ENCODE measurements at regions not wholly inside any gene's neighbourhood (a gene's known extent, or its start where the extent isn't known, plus 50 kb on each side); places are given as distances from the start of the nearest gene placed in this dataset.

GRCh38 chr6:91708534-91708933, 1121.7 kb upstream of the MAP3K7 start:
- CTCF ChIA-PET = no interaction called here

GRCh38 chr6:91705646-91706045, 1118.8 kb upstream of the MAP3K7 start:
- no peak for DNase-seq
- no peaks in the 10 kb centered on the region for H3K4me1 Mint-ChIP-seq (ENCODE audit: low read depth, unreplicated experiment)
- no peak overlapping the region for H3K27ac Mint-ChIP-seq (ENCODE audit: unreplicated experiment)
- no peaks in the 10 kb centered on the region for H3K36me3 Mint-ChIP-seq (ENCODE audit: insufficient read depth, unreplicated experiment)
- Histone ChIP-seq H3K9me3 (no peaks in the 10 kb centered on the region), H3K36me3 (ENCODE audit: control insufficient read depth, insufficient read depth, low read length) (no peaks in the 10 kb centered on the region), H3K4me3 (ENCODE audit: low read depth, low read length) (no peak overlapping the region), H3K4me1 (no peaks in the 10 kb centered on the region), H3K27me3 (replicated peaks; ENCODE audit: control insufficient read depth, insufficient read depth, low read length) (no peaks in the 10 kb centered on the region)
- H3K9me3 Mint-ChIP-seq (ENCODE audit: unreplicated experiment) = no peaks in the 10 kb centered on the region
- no peak for TF ChIP-seq CTCF (IDR thresholded peaks at IDR 0.05; ENCODE audit: insufficient read depth in 1 of 2, low read depth in 1 of 2, low read length in 1 of 2, severe bottlenecking in 1 of 2, unreplicated experiment in 1 of 2)
- H3K4me3 Mint-ChIP-seq (ENCODE audit: unreplicated experiment) = no peak overlapping the region
- BruUV-seq (replicated peaks) = no TSS peak
- intact Hi-C loops (cut with micrococcal nuclease; ENCODE audit: unreplicated experiment) = no loop called here
- POLR2A ChIA-PET = no interaction called here
- CTCF ChIA-PET = no interaction called here
- H3K27me3 Mint-ChIP-seq (ENCODE audit: insufficient read depth, unreplicated experiment) = peaks cover 3% of the 10 kb centered on the region

More at GRCh38 chr6:91708534-91708933, 1121.7 kb upstream of the MAP3K7 start:
- H3K36me3 Mint-ChIP-seq (ENCODE audit: insufficient read depth, unreplicated experiment) = no peaks in the 10 kb centered on the region
- Histone ChIP-seq H3K27me3 (replicated peaks; ENCODE audit: control insufficient read depth, insufficient read depth, low read length) (no peaks in the 10 kb centered on the region), H3K36me3 (ENCODE audit: control insufficient read depth, insufficient read depth, low read length) (no peaks in the 10 kb centered on the region), H3K4me1 (no peaks in the 10 kb centered on the region), H3K4me3 (ENCODE audit: low read depth, low read length) (no peak overlapping the region), H3K9me3 (no peaks in the 10 kb centered on the region)
- BruUV-seq (replicated peaks) = no TSS peak
- no peaks in the 10 kb centered on the region for H3K27me3 Mint-ChIP-seq (ENCODE audit: insufficient read depth, unreplicated experiment)
- H3K9me3 Mint-ChIP-seq (ENCODE audit: unreplicated experiment) = no peaks in the 10 kb centered on the region
- no peak for TF ChIP-seq CTCF (IDR thresholded peaks at IDR 0.05; ENCODE audit: insufficient read depth in 1 of 2, low read depth in 1 of 2, low read length in 1 of 2, severe bottlenecking in 1 of 2, unreplicated experiment in 1 of 2)
- no peak for DNase-seq
- H3K27ac Mint-ChIP-seq (ENCODE audit: unreplicated experiment) = no peak overlapping the region
- intact Hi-C loops (cut with micrococcal nuclease; ENCODE audit: unreplicated experiment) = no loop called here
- POLR2A ChIA-PET = no interaction called here
- no peaks in the 10 kb centered on the region for H3K4me1 Mint-ChIP-seq (ENCODE audit: low read depth, unreplicated experiment)
- H3K4me3 Mint-ChIP-seq (ENCODE audit: unreplicated experiment) = no peak overlapping the region

- Mint-ChIP-seq H3K36me3 (ENCODE audit: insufficient read depth, unreplicated experiment) (no peaks in the 10 kb centered on the region), H3K9me3 (ENCODE audit: unreplicated experiment) (no peaks in the 10 kb centered on the region), H3K4me1 (ENCODE audit: low read depth, unreplicated experiment) (no peaks in the 10 kb centered on the region), H3K4me3 (ENCODE audit: unreplicated experiment) (no peak overlapping the region), H3K27me3 (ENCODE audit: insufficient read depth, unreplicated experiment) (peaks cover 3% of the 10 kb centered on the region), H3K27ac (ENCODE audit: unreplicated experiment) (no peak overlapping the region)
- Histone ChIP-seq H3K4me1 (no peaks in the 10 kb centered on the region), H3K4me3 (ENCODE audit: low read depth, low read length) (no peak overlapping the region), H3K9me3 (no peaks in the 10 kb centered on the region), H3K27me3 (replicated peaks; ENCODE audit: control insufficient read depth, insufficient read depth, low read length) (no peaks in the 10 kb centered on the region), H3K36me3 (ENCODE audit: control insufficient read depth, insufficient read depth, low read length) (no peaks in the 10 kb centered on the region)
- BruUV-seq (replicated peaks) = no TSS peak
- CTCF ChIA-PET = no interaction called here
- no peak for DNase-seq
- TF ChIP-seq CTCF (IDR thresholded peaks at IDR 0.05; ENCODE audit: insufficient read depth in 1 of 2, low read depth in 1 of 2, low read length in 1 of 2, severe bottlenecking in 1 of 2, unreplicated experiment in 1 of 2) = no peak
- POLR2A ChIA-PET = no interaction called here
- intact Hi-C loops (cut with micrococcal nuclease; ENCODE audit: unreplicated experiment) = no loop called here
These were observed 1117.7 kb upstream of the MAP3K7 start for GRCh38 chr6:91704531-91704930.

All from Caco-2 (cell line).